HG03135 (cell line): ENCODE measurements at regions not wholly inside any gene's neighbourhood (a gene's known extent, or its start where the extent isn't known, plus 50 kb on each side); places are given as distances from the start of the nearest gene placed in this dataset.
"Not testable (repeated sequence)": the region's sequence is repeated elsewhere in the genome, so short reads cannot be mapped to it uniquely, and the experiment has no call there.

Experiments
- ATAC-seq: cut with Tn5 transposase; IDR thresholded peaks from one replicate; pipeline ENCODE4 v1.9.1; 2021; ENCODE audit warnings: mild to moderate bottlenecking, moderate library complexity; ENCODE audit not compliant: unreplicated experiment

DNA sequence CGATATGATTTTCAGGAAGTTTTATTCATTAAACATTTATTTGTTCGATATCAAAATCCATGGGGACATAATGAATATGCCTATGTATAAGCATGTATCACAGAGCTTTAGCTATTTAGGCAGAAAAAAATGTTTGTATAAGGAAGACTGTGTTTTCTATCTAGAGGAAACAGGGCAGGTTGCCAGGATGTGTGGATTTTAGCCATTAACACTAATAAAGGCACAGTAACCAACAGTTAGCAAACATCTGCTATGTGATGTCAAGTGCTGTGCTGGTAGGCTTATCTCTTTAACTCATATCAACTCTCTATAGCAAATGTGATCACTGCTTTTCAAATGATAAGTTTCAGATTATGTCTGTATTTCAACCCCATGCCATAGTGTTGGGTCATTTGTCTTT is 708.9 kb upstream of the HS3ST1 start:
- ATAC-seq = no peak

DNA sequence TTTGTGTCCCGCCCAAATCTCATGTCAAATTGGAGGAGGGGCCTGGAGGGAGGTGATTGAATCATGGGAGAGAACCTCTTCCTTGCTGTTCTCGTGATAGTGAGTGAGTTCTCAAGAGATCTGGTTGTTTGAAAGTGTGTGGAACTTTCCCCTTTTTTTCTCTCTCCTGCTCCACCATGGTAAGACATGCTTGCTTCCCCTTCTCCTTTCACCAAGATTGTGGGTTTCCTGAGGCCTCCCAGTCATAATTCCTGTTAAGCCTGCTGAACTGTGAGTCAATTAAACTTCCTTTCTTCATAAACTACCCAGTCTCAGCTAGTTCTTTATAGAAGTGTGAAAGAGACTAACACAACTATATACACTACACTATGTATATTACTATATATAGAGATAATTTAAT is 697.8 kb upstream of the HS3ST1 start:
- no peak for ATAC-seq

DNA sequence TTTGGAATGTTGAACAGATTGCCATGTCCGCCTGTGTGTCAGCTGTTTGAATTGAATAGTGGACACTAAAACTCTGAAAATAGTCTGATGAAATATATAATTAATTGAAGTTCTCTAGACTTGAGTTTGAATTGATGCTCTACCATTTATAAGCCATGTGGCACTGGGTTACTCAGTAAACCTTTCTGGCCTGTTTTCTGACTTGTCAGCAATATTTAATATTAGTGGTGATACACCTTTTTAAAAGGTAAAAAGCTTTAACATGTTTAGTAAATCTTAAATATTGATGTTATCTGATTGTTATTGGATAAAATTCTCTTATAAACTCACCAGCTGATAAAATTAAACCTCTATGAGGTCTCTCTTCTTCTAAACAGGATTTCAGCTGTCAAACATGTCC is 695.4 kb upstream of the HS3ST1 start:
- no peak for ATAC-seq

DNA sequence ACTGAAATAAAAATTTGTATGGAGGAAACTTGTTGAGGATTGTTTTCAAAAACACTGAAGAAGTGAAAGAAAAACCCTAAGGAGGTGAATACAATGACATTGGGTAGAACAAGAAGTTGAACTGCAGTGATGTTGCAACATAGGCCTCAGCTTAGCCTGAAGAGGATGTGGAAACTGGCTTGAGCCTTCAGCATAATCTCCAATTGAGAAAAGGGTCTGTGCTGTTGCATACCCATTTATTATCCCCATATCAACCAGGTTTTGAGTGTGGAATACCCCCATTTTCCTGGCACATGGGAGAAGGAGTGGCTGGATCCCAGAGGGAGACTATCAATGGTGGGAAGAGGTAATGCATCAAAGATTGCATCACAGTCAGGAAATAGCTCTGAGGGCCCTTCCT is 695.0 kb upstream of the HS3ST1 start:
- no peak for ATAC-seq

DNA sequence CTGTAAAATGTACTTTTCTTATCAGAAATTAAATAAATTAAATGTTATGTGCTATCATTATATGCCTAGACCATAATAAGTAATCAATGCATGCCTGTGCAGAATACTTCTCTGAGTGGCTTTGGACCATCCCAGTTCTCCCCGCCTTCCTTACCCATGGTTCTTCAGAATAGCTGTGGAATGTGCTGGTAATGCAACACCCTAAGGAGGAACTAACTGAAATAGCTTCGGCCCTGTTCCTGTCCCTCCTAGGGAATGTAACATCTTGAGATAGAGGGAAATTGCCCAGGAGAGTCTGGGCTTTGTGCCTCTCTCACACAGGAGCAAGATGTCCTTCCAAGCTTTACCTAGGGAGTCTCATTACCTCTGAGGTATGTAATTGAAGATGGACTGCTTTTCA is 693.6 kb upstream of the HS3ST1 start:
- no peak for ATAC-seq

DNA sequence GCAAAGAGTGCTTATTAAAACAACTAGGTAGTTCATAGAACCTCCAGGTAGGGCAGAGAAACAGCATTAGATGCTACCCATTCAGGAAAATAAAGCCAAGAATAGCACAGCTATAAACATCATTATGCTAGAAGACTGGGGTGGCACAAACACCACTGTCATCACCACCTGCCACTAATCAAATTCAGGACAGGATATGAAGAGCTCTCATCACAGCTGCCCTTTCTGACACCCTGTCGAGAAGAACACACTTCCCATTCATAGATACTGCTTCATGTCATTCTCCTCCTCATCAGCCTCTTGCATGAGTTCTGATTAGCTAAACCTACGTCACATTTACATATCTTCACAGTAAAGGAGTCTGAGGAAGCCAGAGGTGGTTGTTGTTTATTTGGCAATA is 692.3 kb upstream of the HS3ST1 start:
- no peak for ATAC-seq

DNA sequence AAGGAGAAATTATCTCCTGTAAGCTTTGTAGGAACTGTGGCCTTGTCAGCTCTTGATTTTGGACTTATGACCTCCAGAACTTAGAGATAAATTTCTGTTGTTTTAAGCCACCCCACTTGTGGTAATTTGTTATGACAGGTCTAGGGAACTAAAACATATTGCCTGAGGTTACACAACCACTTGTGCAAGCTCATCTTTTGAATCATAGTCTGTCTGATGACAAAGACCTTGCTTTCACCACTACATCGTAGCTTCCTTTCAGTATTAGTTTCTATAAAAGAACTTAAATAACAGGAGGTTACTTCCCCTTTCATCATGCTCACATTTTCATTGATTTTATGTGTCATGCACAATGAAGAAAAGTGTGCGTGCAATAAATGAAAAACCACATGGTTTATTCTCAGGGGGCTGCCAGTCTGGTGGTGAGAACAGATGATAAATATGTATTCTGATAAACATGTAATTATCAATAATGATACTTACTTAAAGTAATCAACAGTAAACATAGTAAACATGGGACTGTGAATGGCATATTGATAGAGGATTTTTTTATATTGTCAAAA is 690.0 kb upstream of the HS3ST1 start:
- peak; percentile 82 for ATAC-seq

DNA sequence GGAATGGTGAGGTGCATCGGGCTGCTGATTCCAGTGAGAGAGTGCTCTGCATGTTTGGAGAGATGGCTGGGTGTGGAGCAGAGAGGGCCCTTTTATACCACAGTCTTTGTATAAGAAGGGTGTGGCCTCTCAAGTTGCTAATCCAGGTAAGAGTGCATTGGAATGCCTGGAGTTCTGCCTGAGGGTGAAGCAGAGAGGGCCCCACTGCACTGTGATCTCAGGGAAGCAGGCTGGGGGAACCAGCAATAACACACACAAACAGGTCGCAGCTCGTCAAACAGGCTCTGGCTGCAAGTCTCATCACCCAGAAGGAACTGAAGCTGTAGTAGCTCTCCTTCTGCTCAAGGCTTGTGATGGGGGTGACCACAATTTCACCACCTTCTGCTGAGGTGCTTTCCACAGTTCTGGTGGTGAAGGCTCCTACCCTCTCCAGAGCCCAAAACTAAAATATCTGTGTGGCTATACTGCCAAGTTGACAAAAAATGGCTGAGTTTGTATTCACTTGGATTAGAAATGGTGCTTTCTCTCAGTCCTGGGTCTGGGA is 687.4 kb upstream of the HS3ST1 start:
- no peak for ATAC-seq

DNA sequence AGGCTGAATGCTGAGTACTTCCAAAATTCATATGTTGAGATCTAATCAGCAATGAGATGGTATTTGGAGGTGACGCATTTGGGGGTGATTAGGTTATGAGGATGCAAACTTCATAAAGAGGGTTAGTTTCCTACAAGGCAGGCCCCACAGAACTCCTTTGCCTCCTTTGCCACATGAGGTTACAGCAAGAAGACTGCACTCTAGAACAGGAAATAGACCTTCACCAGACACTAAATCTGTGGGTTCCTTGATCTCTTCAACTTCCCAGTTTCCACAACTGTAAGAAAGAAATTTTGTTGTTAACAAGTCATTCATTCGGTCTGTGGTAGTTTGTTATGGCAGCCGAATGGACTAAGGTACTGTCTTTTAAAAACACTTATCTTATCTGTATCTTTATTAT is 681.9 kb upstream of the HS3ST1 start:
- no peak for ATAC-seq

DNA sequence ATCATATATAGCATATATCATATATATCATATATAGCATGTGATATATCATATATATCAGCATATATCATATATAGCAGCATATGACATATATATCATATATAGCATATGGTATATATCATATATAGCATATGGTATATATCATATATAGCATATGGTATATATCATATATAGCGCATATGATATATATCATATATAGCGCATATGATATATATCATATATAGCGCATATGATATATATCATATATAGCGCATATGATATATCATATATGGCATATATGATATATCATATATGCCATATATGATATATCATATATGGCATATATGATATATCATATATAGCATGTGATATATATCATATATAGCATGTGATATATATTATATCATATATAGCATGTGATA is 680.4 kb upstream of the HS3ST1 start:
- ATAC-seq = not testable (repeated sequence)

DNA sequence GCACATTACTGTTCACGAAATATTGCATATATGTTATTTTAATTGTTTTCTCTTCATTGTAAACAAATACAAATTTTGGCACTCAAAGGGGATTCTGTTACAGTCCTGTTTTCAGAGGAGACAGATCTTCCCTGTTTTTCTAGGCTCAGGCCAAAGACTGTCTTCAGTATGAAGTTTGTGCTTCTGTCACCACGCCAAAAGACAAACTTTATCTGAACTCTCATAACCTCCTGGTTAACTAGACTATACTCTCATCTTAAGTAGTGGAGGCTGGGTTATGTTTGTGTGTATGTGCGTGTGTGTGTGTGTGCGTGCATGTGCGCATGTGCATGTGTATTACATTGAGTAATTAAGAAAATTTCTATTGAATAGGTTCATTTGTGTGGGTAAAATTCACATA is 676.8 kb upstream of the HS3ST1 start:
- no peak for ATAC-seq

DNA sequence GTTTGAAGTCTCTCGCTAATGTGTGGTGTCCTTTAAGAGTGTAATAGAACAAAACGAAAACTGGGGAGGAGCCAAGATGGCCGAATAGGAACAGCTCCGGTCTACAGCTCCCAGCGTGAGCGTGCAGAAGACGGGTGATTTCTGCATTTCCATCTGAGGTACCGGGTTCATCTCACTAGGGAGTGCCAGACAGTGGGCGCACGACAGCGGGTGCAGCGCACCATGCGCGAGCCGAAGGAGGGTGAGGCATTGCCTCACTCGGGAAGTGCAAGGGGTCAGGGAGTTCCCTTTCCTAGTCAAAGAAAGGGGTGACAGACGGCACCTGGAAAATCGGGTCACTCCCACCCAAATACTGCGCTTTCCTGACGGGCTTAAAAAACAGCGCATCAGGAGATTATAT is 661.2 kb upstream of the HS3ST1 start:
- not testable (repeated sequence) for ATAC-seq

DNA sequence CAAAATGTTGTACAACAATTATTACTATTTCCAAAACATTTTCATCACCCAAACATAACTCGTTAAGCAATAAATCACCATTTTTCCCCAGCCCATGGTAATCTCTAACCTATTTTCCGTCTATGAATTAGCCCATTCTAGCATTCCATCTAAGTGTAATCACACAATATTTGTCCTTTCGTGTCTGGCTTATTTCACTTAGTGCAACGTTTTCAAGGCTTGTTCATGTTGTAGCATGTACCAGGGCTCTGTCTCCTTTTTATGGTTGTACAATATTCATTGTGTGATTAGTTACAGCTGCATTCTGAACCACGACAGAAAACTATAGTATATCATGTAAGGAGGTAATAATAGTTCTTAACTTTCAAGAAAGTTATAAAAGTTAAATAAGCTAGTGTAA is 656.0 kb upstream of the HS3ST1 start:
- no peak for ATAC-seq

DNA sequence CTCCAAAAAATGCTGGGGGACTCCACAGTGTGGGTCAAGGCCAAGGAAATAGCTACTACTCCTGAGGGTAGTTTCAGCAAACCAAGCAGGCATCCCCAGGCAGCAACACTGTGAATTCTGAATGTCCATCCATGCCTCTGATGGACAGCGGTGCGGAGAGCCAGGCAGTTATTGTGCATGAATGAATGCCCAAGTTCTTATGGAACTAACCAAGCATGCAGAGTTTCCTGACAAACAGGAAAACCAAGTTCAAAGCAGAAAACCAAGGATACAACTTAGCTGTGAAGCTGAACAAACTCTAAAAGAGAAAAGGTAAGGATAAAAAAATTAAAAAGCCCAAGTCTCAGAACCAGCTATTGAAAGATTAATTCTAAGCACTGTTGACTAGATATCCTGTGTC is 642.6 kb upstream of the HS3ST1 start:
- ATAC-seq = no peak

DNA sequence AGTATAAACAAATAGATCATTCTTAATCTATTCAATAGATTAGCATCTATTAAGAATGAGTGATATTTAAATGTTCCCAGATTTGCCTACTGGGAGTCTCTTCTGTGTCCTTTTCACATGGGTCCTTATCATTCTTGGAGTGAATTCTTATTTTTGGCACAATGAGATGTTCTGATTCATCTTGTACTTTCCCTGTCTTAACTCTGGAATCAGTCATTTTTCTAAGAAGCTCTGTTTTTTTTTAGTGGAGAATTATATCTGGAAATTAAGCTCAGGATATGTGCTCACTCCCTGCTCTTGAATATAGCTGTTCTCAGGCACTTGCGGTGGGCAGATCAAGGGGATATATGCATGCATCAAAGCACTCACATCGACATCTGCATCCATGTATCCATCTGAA is 625.3 kb upstream of the HS3ST1 start:
- no peak for ATAC-seq

DNA sequence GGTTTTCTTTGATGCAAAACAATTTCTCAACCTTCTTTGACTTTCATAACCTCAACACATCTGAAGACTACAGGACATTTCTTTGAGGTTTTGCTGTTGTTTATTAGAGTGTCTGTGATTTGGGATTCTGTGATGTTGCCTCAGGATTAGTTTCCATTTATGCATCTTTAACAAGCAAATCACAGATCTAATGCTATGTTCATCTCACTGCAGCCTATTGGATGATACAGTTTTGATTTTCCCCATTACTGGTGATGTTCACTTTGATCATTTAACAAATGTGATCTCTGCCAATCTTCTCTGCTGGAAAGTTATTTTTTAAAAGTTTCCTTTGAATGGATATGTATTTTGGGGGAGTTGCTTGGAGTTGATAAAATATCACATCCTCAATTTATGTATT is 624.9 kb upstream of the HS3ST1 start:
- no peak for ATAC-seq

DNA sequence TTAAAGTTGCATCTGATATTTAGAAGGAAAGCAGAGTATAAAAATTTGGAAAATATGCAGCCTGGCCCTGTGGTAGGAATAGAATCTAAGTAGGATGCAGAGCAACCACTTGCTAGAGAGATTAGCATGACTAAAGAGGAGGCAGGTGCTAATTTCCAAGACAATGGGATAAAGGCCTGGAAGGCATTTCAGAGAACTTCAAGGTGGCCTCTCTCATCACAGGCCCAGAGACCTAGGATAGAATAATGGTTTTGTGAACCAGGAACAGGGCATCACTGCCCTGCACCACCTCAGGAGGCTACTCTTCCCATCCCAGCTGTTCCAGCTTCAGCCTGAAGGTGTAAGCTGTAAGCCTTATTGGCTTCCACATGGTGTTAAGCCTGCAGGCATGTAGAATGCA is 621.7 kb upstream of the HS3ST1 start:
- ATAC-seq = no peak

DNA sequence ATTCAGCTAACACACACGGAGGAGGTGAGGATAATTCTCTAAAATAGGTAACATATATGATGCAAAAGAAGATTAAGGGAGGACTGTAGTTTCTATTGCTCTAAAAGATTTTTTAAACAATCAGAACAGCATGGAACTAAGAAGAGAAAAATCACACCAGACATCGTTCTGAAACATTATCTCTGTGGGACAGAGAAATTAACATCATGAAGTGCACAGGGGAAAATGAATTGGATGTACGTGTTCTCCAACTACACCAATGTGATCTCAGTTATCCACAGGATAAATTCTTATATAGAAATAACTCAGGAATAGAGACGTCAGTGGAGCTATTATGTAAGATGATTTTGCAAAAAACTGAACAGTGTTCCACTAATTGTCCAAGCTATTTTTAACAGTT is 614.1 kb upstream of the HS3ST1 start:
- no peak for ATAC-seq

DNA sequence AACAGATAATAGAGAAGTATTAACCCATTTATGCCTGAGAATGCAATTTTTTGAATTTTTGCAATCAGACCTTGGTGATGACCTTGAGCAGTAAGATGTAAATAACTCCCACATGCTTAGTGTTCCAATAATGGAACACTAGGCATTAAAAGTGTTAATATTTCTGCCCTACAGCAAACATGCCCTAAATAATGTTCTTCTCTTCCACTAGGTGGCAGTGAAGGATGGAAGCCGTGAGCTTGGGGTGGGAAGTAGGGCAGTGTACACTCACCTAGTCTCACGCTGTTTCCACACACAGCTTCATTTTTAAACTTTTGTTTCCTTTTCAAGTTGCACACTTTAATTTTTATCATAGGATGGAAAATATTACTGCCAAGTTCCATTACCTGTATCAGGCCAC is 613.1 kb upstream of the HS3ST1 start:
- no peak for ATAC-seq

DNA sequence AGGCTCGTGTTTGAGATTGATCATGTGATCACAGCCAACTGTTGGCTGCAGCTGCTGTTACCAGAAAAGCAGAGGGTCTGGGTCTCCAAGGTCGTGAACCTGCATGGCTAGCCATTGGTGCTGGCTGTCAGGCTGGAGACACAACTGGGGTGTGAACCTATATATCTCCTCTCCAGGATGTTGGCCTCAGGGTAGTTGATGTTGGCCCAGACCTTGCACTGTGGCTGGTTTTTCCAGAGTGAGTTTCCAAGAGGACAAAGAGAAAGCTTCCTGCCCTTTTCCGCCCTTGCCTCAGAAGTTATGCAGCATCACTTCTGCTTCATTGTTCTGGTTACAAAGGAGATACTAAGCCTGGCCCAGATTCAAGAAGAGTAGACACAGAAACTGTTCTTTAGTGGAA is 607.8 kb upstream of the HS3ST1 start:
- ATAC-seq = no peak

DNA sequence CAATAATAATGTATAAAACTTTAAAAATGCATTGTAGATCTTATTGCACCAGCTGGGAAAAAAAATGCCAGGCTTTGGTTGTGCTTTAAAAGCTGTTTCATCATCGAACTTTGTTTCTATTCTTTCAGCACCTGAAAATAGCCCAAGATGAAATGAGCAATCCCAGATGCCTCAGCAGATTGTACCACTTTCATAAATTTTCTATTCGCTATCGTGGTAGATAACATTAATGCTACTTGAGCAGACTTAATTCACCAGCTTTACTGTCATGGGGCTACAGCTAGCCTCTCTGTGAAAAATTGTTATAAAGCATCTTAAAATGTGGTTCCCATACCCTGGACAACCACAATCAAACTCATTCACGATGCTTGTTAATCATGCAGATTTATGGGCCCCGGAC is 599.6 kb upstream of the HS3ST1 start:
- no peak for ATAC-seq

DNA sequence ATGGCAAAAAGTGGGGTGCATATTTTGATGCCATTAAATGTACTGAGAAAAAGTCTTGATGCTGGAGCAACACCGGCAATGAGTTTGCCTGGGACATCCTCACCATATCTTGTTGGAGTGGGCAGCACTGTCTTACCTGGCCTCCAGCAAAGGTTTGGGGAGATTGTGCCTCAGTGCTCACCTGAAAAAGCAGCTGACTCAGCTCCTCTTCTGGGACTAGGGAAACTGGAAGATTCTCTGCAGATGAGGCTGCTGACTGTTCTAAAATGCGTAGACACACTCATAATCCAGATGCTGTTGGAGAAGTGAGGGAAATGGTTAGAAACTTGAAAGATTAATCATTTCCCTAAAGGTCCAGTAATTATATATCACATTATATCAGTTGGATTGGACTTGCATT is 593.7 kb upstream of the HS3ST1 start:
- no peak for ATAC-seq

DNA sequence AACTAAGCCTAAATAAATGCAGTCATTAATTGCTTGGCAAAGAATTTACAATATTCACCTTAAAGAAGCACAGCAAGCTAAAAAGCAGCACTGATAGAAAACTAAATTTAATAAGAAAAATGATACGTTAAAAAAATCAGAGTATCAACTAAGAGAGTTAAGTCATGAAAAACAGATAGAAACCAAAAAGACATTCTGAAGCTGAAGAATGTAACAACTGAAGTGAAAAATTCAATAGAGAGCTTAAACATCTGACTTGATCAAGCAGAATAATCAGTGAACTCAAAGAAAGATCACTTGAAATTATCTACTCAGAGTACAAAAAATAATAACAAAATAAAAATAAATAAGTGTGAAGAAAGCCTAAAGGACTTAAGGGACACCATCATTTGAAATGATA is 588.0 kb upstream of the HS3ST1 start:
- no peak for ATAC-seq

DNA sequence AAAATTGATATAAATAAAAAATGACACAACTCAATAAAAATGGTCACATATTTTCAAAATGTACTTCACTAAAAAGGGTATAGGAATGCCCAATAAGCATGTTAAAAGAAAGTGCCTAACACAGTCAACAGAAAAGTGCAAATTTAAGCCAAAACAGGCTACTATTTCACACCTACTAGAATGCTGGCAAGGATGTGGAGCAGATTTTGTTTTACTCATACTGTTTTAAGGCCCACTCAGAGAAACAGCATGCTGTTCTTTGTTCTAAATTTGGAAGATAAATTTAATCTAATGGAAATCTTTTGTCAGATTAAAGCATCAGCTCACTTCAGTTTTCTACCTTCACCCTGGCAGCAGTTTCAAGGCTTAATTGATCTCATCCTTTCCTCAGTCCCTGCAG is 576.8 kb upstream of the HS3ST1 start:
- ATAC-seq = no peak
